ENCODE measurements at regions not wholly inside any gene's neighbourhood (a gene's known extent, or its start where the extent isn't known, plus 50 kb on each side); places are given as distances from the start of the nearest gene placed in this dataset.

DNA sequence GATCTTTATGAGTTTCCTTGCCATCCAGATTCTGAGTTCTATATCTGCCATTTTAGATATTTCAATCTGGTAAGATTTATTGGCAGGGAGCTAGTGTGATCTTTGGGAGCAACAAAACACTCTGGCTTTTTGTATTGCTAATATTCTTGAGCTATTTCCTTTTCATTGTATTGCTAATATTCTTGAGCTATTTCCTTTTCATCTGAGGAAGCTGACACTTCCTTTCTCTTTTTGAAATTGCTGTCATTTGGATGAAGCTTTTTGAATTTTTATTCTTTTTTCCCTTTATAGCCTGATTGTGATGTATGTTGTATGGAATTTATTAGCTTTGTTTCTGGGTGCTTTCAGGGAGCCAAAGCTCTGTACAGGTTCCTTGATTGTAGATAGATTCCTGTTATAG lies 873.5 kb upstream of the ATXN8OS start:
- no peaks in the 10 kb centered on the region for H4K20me1 ChIP-seq (replicated peaks; ENCODE audit: control insufficient read depth, insufficient read depth, low read length)
- BruUV-seq (replicated peaks): no TSS peak
- in situ Hi-C loops (cut with MboI): no loop called here
- no peaks in the 10 kb centered on the region for H3K36me3 ChIP-seq (ENCODE audit: control insufficient read depth, insufficient read depth, low read length)
- no peaks in the 10 kb centered on the region for H3K4me1 ChIP-seq (replicated peaks in 1 of 2; ENCODE audit: control insufficient read depth in 2 of 2, insufficient read depth in 2 of 2, low read length in 2 of 2)
- ChIA-PET CTCF (ENCODE audit: low intra/inter-chr PET ratio) (no interaction called here), POLR2A (no interaction called here)
- DNase-seq (ENCODE audit: extremely low read depth in 1 of 4, low spot score in 3 of 4) (no peak), ATAC-seq (no peak), FAIRE-seq (no peak)
- no peaks in the 10 kb centered on the region for H3K27me3 ChIP-seq (ENCODE audit: control insufficient read depth in 2 of 2, insufficient read depth in 2 of 2, low read length in 2 of 2)
- H3K9me3 ChIP-seq (replicated peaks; ENCODE audit: control insufficient read depth, insufficient read depth, low read depth, low read length): no peaks in the 10 kb centered on the region
- H3K9me1 ChIP-seq (ENCODE audit: control insufficient read depth, insufficient read depth, low read length): no peaks in the 10 kb centered on the region
- H3K4me3 ChIP-seq: no peak overlapping the region
- H3K9ac ChIP-seq (ENCODE audit: insufficient read depth in 1 of 2, low read depth in 2 of 2, low read length in 2 of 2): no peak overlapping the region
- intact Hi-C loops (cut with micrococcal nuclease): no loop called here
- no peak overlapping the region for H2AFZ ChIP-seq (ENCODE audit: low read depth, low read length)
- H3K4me2 ChIP-seq (ENCODE audit: insufficient read depth, low read length): no peak overlapping the region
- peaks cover 84% of the 10 kb centered on the region for H3K79me2 ChIP-seq (ENCODE audit: control insufficient read depth, insufficient read depth, low read length)
- H3K27ac ChIP-seq (ENCODE audit: extremely low read depth, low read depth, low read length): no peak overlapping the region
- TF ChIP-seq BACH1 (tag; IDR thresholded peaks at IDR 0.05): no peak
- TF ChIP-seq ZNF23 (CRISPR knock-in tag; IDR thresholded peaks at IDR 0.05): no peak
- TF ChIP-seq ILF3 (IDR thresholded peaks at IDR 0.05; ENCODE audit: borderline replicate concordance): no peak
- no peak for TF ChIP-seq U2AF2 (optimal IDR thresholded peaks at IDR 0.05; ENCODE audit: low read depth, low read length)
- no peak for TF ChIP-seq ZNF146 (CRISPR knock-in tag; IDR thresholded peaks at IDR 0.05; ENCODE audit: unreplicated experiment)
- TF ChIP-seq HNRNPH1 (optimal IDR thresholded peaks at IDR 0.05; ENCODE audit: low read depth, low read length): no peak
- no peak for TF ChIP-seq NFXL1 (CRISPR knock-in tag; IDR thresholded peaks at IDR 0.05)
- no peak for TF ChIP-seq ZNF384 (IDR thresholded peaks at IDR 0.05; ENCODE audit: low read depth, low read length)
- TF ChIP-seq, protein P1, sequence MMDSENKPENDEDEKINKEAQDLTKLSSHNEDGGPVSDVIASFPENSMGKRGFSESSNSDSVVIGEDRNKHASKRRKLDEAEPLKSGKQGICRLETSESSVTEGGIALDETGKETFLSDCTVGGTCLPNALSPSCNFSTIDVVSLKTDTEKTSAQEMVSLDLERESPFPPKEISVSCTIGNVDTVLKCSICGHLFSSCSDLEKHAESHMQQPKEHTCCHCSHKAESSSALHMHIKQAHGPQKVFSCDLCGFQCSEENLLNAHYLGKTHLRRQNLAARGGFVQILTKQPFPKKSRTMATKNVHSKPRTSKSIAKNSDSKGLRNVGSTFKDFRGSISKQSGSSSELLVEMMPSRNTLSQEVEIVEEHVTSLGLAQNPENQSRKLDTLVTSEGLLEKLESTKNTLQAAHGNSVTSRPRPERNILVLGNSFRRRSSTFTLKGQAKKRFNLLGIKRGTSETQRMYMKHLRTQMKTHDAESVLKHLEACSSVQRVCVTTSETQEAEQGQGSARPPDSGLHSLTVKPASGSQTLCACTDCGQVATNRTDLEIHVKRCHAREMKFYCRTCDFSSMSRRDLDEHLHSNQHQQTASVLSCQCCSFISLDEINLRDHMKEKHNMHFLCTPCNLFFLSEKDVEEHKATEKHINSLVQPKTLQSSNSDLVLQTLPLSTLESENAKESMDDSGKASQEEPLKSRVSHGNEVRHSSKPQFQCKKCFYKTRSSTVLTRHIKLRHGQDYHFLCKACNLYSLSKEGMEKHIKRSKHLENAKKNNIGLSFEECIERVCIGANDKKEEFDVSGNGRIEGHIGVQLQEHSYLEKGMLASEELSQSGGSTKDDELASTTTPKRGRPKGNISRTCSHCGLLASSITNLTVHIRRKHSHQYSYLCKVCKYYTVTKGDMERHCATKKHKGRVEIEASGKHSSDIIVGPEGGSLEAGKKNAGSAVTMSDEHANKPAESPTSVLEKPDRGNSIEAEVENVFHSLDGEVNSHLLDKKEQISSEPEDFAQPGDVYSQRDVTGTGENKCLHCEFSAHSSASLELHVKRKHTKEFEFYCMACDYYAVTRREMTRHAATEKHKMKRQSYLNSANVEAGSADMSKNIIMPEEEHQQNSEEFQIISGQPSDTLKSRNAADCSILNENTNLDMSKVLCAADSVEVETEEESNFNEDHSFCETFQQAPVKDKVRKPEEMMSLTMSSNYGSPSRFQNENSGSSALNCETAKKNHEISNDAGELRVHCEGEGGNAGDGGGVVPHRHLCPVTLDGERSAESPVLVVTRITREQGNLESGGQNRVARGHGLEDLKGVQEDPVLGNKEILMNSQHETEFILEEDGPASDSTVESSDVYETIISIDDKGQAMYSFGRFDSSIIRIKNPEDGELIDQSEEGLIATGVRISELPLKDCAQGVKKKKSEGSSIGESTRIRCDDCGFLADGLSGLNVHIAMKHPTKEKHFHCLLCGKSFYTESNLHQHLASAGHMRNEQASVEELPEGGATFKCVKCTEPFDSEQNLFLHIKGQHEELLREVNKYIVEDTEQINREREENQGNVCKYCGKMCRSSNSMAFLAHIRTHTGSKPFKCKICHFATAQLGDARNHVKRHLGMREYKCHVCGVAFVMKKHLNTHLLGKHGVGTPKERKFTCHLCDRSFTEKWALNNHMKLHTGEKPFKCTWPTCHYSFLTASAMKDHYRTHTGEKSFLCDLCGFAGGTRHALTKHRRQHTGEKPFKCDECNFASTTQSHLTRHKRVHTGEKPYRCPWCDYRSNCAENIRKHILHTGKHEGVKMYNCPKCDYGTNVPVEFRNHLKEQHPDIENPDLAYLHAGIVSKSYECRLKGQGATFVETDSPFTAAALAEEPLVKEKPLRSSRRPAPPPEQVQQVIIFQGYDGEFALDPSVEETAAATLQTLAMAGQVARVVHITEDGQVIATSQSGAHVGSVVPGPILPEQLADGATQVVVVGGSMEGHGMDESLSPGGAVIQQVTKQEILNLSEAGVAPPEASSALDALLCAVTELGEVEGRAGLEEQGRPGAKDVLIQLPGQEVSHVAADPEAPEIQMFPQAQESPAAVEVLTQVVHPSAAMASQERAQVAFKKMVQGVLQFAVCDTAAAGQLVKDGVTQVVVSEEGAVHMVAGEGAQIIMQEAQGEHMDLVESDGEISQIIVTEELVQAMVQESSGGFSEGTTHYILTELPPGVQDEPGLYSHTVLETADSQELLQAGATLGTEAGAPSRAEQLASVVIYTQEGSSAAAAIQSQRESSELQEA (IDR thresholded peaks at IDR 0.05; ENCODE audit: low read depth): no peak
- no peak for TF ChIP-seq BCL6 (CRISPR knock-in tag; IDR thresholded peaks at IDR 0.05)
- TF ChIP-seq MTA2 (IDR thresholded peaks at IDR 0.05; ENCODE audit: low read depth): no peak
- TF ChIP-seq, protein P2, sequence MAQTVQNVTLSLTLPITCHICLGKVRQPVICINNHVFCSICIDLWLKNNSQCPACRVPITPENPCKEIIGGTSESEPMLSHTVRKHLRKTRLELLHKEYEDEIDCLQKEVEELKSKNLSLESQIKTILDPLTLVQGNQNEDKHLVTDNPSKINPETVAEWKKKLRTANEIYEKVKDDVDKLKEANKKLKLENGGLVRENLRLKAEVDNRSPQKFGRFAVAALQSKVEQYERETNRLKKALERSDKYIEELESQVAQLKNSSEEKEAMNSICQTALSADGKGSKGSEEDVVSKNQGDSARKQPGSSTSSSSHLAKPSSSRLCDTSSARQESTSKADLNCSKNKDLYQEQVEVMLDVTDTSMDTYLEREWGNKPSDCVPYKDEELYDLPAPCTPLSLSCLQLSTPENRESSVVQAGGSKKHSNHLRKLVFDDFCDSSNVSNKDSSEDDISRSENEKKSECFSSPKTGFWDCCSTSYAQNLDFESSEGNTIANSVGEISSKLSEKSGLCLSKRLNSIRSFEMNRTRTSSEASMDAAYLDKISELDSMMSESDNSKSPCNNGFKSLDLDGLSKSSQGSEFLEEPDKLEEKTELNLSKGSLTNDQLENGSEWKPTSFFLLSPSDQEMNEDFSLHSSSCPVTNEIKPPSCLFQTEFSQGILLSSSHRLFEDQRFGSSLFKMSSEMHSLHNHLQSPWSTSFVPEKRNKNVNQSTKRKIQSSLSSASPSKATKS (CRISPR knock-in tag; IDR thresholded peaks at IDR 0.05): no peak
- no peak for TF ChIP-seq TOE1 (IDR thresholded peaks at IDR 0.05; ENCODE audit: borderline replicate concordance)
- no peak for TF ChIP-seq TOE1 (CRISPR knock-in tag; IDR thresholded peaks at IDR 0.05; ENCODE audit: borderline replicate concordance, low read depth)

All from K562 (cell line).